ENCODE measurements at regions not wholly inside any gene's neighbourhood (a gene's known extent, or its start where the extent isn't known, plus 50 kb on each side); places are given as distances from the start of the nearest gene placed in this dataset.
A peak's percentile ranks its signal among the peaks of the same experiment; 100 is the strongest.
"Not testable (repeated sequence)": the region's sequence is repeated elsewhere in the genome, so short reads cannot be mapped to it uniquely, and the experiment has no call there.

GRCh38 chr10:47646686-47647273 lies 116.6 kb downstream of the SYT15B start:
- FAIRE-seq, result peak; percentile 99
- DNase-seq (ENCODE audit: low spot score in 2 of 2), result not testable (repeated sequence)

- FAIRE-seq; DNase-seq (ENCODE audit: low spot score in 2 of 2): not testable (repeated sequence)
Observed at GRCh38 chr10:47626975-47627374, 103.5 kb upstream of the AGAP9 start.

- not testable (repeated sequence) for DNase-seq (ENCODE audit: low spot score in 2 of 2); FAIRE-seq
Observed at GRCh38 chr10:47622719-47623118, 99.3 kb upstream of the AGAP9 start.

GRCh38 chr10:47619300-47620012 lies 96.0 kb upstream of the AGAP9 start:
- FAIRE-seq; DNase-seq (ENCODE audit: low spot score in 2 of 2): not testable (repeated sequence)

- FAIRE-seq; DNase-seq (ENCODE audit: low spot score in 2 of 2): not testable (repeated sequence)
Observed at GRCh38 chr10:47609311-47609710, 85.9 kb upstream of the AGAP9 start.

GRCh38 chr10:47605791-47606773 lies 82.6 kb upstream of the AGAP9 start:
- peak; percentile 93 for FAIRE-seq

GRCh38 chr10:47600604-47601003 lies 77.2 kb upstream of the AGAP9 start:
- not testable (repeated sequence) for FAIRE-seq; DNase-seq (ENCODE audit: low spot score in 2 of 2)

More at GRCh38 chr10:47605791-47606773, 82.6 kb upstream of the AGAP9 start:
- DNase-seq (ENCODE audit: low spot score in 2 of 2), result not testable (repeated sequence)

GRCh38 chr10:47600127-47600526 lies 76.7 kb upstream of the AGAP9 start:
- not testable (repeated sequence) for FAIRE-seq; DNase-seq (ENCODE audit: low spot score in 2 of 2)

GRCh38 chr10:47599657-47600056 lies 76.2 kb upstream of the AGAP9 start:
- FAIRE-seq; DNase-seq (ENCODE audit: low spot score in 2 of 2): not testable (repeated sequence)

- FAIRE-seq; DNase-seq (ENCODE audit: low spot score in 2 of 2): not testable (repeated sequence)
Observed at GRCh38 chr10:47593805-47594204, 70.4 kb upstream of the AGAP9 start.

- DNase-seq (ENCODE audit: low spot score in 2 of 2); FAIRE-seq: not testable (repeated sequence)
Observed at GRCh38 chr10:47593129-47593528, 69.7 kb upstream of the AGAP9 start.

- DNase-seq (ENCODE audit: low spot score in 2 of 2); FAIRE-seq: not testable (repeated sequence)
Observed at GRCh38 chr10:47590956-47591355, 67.5 kb upstream of the AGAP9 start.

- FAIRE-seq; DNase-seq (ENCODE audit: low spot score in 2 of 2): not testable (repeated sequence)
Observed at GRCh38 chr10:47590534-47590933, 67.1 kb upstream of the AGAP9 start.

GRCh38 chr10:47582051-47582450 lies 58.6 kb upstream of the AGAP9 start:
- not testable (repeated sequence) for DNase-seq (ENCODE audit: low spot score in 2 of 2); FAIRE-seq

- not testable (repeated sequence) for FAIRE-seq; DNase-seq (ENCODE audit: low spot score in 2 of 2)
Observed at GRCh38 chr10:47580063-47580462, 56.6 kb upstream of the AGAP9 start.

GRCh38 chr10:47578547-47578946 lies 55.1 kb upstream of the AGAP9 start:
- not testable (repeated sequence) for DNase-seq (ENCODE audit: low spot score in 2 of 2); FAIRE-seq
